Stimulated activated CD4-positive, alpha-beta T cell treated with anti-CD3 and anti-CD28 coated beads, TNF-alpha, amount 100 ng/mL, for 24 hours (primary cell): ENCODE measurements at regions not wholly inside any gene's neighbourhood (a gene's known extent, or its start where the extent isn't known, plus 50 kb on each side); places are given as distances from the start of the nearest gene placed in this dataset.

Source experiments
- DNase-seq, 3 experiments: peaks; one replicate each; pipeline ENCODE4 v3.0.0-alpha.2; 2020; ENCODE audit warnings: low read depth in 3 of 3

DNA sequence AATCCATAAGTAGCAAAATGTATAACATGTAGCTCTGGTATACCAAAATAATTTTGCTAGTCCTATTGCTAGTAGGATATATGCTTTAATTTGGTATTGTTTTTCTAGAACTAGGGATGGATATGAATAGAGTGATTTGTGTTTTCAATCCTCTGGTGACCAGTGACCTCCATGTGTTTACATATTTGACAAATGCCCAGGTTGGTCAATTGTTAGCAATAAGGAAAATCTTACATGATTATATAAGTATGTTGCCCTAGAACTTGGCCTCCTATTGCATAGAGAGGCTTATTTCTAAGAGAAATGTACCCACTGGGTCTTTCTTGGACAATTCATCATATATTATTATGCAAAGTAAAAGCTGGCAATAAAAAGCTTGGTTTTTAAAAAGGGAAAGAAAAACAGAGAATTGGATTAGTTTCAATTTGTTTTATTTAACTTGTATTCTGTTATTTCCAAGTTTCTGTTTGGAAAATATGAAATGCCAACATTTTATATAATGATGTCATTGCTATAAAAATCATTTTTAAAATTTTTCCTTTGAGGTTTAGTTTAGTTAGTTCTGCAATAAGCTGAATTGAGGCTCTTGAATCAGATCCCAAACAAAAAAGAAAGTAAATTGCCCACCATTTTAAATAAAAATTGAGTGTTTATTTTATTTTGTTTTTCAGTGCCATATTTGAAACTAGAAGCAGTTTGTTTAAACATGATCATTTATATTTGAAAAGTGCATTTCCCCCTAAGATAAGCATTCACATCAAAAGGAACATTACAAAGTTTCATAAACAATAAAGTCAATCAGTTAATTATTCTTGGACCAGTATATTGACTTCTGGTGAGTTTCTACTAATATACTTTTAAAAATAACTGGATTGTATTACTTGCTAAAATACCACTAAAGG lies 210.9 kb downstream of the ZC3H11B start:
- no peak for DNase-seq

DNA sequence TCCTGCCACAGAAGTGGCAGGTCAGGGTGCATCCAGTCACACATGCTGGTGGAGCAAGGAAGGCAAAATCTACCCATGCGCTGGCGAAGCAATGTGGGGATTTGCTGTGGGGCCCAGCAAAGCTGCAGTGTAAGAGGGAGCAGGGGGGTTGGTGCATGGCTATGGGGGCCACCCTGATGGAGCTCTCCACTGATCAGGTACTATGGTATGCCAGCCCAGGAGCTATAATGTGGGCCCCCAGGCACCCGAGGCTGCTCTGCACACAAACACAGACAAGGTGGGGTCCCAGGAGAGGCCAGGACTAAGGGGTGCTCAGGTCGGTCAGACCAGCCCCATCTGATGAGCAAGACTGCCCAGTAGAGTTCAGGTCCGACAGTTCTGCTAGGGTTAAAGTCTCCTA lies 213.5 kb downstream of the ZC3H11B start:
- DNase-seq: no peak

DNA sequence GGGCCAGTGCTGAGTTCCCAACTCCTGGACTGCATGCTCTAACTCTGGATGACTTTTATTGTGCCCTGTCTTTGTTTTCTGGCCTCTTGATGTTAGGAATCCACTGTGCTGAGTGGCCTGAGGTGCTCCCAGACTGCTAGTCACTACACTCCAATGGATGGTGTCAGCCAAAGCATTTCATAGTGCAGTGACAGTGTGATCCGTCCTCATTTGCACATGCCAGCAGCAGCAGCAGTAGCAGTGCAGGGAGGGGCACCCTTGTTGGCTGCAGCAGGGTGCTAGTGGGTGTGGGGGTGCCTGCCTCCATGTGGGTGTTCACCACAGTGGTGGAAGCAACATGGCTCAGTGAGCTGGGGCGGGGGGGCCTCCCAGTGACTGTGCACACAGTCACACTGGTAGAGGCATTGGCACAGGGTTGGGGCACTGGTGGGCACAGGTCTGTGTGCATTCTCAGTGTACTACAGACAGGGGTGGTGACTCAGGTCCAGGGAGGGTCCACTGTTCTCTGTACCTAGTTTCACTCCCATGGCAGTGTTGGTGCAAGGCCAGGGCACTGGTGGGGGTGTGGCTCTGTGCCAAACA lies 214.0 kb downstream of the ZC3H11B start:
- DNase-seq: no peak

DNA sequence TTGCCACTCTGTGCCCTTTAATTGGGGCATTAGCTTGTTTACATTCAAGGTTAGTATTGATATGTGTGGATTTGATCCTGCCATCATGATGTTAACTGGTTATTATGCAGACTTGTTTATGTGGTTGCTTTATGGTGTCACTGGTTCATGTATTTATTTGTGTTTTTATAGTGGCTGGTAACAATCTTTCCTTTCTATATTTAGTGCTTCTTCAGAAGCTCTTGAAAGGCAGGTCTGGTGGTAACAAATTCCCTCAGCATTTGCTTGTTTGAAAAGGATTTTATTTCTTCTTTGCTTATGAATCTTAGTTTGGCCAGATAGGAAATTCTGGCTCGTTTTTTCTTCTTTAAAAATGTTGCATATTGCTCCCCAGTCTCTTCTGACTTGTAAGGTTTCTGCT lies 215.4 kb downstream of the ZC3H11B start:
- DNase-seq: no peak

DNA sequence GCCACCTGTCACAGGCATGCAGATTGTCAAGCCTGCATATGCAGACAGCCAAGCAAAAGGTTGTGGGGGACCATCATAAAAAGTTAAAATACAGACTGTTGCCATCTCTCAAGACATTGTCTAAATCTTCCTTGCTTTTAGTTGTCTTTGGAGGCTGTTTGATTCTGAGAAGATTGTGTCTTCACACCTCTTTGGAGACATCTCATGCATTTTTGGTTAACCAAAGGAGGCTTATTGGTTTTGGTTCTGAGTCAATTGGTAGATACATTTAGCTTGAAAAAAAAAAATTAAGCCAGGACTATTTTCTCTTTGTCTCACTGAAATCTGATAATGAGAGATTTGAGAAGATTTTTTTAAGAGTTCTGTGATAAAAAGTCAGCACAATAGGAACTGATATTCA lies 217.6 kb downstream of the LYPLAL1 start:
- DNase-seq: no peak

DNA sequence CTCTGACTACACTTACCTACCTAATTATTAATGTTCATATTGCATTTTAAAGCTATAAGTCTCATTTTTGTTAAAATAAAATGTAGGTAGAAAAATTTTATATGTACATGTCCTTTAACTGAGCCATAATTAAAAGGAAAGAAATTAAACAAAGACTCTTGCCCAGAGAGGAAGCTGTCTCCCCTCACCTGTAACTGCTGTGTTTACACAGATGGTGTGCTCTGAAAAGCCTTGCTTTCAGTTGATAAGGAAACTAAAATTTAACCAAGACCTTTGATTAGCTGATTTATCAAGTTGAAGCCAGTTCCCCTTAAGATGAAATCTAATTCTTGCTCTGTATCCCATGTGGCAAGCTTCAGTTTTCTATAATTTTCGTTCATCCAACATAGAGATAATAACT lies 213.5 kb downstream of the LYPLAL1 start:
- no peak for DNase-seq

DNA sequence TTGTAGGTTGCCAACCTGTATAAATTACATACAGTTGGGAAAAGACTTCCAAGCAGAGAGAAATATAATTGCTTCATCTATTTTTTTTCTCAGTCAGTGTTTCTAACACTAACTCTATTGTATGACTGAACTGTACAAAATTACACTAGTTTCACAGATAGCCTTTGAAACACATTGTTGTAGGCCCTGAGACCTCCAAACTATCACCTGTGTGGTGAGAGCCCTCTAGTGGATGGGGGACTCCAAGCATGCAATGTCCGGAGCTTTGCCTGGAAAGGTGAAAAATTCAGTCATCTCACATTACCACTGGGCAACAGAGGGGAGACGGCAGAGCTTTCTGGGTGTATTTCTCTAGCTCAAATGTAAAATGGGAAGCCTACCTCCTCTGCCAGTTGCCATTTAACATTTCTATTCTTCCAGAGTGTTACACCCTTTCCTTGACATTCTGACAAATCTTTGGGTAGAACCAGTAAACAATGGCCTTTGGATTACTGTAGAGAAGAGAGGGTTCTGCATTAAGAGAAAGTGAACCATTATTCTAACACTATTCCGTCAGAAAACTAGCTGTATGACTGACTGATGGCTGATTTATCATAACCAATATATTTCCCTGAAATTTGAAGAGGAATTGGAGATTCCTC lies 212.2 kb downstream of the LYPLAL1 start:
- DNase-seq: peak in 1 of 3 experiments; percentile 18

DNA sequence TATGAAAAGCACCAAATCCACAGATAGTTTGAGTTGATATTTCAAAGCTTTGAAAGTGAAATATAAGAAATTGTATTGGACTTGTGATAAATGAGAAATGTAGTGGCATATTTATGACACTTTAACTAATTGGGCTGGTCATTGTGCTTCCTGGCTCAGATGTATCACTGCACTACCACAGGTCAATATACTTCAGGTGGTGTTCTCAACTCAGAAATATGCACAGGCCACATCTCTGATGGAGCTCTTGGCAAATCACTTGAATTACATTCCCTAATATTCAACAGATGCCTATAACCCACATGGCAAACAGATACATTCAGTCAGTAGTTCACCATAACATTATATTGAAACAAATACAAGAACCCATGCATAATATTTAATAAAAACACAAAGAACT lies 209.6 kb downstream of the LYPLAL1 start:
- no peak for DNase-seq

DNA sequence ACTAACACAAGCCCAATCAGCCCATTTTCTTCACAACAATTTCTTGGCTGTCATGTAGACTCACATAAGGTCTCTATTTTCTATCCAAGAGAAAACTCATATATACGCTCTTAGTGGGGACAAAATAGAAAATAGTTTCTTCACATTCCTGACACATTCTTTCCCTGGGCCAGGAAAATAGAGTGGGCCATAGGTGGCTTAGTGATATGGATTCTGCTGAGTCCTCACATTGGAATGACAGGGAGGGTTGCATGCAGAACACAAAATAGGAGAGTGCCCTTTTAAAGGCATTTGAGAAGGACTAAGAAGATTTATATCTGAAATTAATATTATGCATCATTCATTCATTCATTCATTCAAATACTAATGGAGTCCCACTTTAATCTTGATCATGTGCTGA lies 207.7 kb downstream of the LYPLAL1 start:
- no peak for DNase-seq

DNA sequence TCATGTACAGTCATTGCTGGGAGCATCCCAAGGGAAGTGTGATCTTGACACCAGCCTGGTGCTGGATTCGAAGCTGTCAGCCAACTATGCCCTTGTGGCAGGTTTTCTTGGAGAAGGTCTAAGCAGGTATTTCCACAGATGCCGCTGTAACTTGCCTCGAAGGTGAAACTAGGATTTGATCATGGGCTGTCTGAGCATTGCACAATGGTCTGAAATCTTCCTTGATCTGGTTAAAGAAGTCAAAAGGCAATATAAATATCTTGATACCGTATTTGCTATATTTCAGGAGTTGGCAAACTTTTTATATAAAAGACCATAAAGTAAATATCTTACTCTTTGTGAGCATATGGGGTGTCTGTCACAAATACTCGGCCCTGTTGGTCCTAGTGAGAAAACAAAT lies 206.8 kb downstream of the LYPLAL1 start:
- no peak for DNase-seq

DNA sequence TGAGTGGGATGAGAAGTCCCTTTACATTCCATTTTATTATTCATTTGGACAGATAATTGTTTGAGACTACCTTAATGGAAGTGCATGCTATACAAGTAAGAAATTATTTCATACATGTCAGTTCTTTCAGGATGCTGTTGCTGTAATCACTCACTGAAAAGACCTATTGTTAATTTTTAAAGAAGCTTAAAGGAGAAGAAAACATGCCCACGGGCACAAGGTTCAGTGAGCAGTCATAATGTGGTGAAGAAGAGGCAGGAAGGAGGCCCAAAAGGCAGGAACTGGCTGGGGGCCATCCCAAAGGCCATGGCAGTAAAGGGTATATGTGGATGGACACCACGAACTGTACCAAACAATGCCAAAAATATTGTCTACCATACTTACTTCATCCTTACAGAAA lies 206.0 kb downstream of the LYPLAL1 start:
- no peak for DNase-seq

DNA sequence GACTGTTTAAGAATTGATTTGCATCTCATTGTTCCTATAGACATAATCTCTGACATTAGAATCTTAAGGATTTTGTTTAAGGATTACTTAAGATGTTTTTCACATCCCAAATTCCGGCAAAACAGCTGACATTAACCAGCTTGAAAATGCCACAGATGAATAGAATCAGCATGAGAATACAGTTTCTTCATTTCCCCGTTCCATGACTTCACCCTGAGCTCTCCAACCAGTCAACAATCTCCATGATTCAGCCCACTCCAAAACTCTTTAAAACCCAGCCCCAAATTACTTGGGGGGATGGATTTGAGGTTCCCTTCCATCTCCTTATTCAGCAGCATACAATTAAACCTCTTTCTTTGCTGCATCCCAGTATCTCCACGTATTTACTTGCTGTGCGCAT lies 201.0 kb downstream of the LYPLAL1 start:
- no peak for DNase-seq

DNA sequence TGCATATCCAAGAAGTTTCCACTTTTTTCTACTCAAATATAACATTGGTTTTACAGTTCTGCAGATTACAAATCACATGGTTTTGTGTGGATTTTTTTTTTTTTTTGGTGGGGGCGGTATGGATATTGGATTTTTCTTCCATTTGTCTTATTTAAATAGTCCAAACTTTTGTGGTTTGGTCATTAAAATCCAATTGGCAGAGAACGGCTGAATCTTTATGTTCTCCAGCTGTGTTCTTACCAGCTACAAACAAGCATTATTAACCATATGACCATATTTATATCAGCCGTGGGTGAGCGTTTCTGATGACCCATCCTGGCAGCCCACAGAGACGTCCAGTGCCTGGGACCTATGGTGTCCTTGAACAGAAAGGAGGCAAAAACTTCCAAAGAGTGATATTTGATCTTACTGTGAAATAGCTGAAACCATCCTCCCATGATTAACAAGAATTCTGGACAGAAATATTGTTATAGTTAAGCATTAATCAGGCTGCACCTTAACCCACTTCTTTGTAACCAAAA lies 200.4 kb downstream of the LYPLAL1 start:
- no peak for DNase-seq

DNA sequence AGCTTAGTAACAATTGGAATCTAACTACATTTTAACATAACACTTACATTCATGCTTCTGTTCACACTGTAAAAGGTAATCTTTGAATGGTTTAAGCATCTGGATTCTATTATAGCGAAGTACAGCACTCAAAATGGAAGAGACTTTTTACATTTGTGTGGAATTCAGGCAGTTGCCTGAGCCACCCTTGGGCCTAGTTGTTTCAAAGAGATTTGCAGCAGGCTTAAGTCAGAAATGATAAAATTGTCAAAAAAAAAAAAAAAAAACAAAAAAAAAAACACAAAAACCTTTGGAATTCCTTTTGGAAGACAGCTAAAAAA lies 199.9 kb downstream of the LYPLAL1 start:
- no peak for DNase-seq

DNA sequence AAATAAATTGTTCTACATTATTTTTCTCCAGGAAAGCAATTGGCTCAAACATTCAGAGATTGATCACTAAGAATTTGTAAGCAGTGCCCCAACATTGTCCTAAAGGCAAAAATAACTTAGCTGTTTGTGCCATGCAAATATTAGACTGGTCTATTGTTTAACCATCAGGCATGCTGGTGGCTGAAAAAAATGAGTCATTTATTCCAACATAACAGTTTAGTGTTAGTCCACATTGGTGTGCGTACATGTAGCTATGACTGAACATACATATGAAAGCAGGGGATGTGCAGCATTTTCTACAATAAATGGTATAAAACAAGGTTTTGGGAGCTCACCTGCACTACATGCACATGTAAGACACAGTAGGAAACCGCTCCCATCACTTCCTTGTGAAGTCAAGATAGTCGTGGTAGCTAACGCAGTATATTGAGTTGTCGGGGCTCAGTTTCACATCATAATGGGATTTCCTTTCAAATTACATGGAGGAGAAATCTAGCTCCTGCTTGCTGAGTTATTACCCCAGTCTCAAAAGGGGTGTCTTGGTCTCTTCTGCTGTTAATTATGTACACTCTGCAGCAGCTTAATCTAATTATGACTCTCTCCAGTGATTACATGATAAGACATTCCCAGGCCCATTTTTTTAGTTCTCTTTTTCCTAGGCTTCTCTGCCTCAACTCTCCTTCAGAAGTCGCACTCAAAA lies 199.4 kb downstream of the LYPLAL1 start:
- DNase-seq: no peak

DNA sequence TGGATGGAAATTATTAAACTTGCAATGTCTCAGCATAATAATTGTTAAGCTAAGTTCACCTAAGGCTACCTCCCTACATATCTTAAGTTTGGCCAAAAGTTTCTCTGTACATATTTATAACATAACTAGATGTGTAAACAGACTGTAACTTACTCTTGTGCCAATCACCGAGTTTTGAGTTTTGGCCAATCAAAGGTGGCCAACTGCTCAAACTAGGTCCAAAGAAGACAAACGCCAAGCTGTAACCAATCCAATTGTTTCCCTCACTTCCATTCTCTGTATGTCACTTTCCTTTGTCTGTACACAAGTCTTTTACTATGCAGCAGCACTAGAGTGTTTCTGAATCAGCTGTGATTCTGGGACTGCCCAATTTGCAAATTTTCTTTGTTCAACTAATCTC lies 197.8 kb downstream of the LYPLAL1 start:
- DNase-seq: no peak

DNA sequence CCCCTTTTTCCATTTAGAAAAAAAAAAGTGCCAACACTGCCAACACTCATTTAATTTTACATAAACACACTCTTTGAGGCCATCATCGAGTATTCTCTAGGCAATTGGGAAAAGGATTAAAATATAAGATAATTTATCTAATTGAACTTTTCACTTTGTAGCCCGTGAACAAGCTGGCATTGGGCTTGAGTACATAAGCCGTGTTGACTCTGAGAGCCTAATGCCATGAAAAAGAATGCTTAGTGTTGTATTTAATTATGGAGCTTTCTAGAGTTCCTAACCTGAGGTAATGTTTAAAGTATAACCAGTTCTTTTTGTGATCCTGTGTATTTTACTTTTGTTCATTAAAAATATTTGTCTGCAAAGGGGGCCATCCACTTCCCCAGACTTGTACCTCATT lies 193.8 kb downstream of the LYPLAL1 start:
- no peak for DNase-seq

DNA sequence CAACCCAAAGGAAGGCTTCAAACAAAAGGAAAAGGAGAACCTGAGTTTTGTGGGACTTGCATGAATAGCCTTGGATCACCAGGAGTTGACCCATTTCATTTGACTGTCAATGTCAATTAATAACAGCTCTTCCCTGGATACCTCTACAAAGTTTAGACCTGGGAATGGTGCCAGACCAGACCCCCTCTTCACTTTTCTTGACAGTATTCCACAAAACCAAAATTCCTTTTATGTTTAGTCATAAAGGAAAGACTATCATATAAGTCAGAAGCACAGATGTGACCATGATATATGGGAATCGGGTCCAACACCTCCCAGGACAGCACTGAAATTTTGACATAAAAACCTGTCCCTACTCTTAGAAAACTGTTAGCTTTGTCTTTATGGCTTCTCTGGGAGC lies 191.8 kb downstream of the LYPLAL1 start:
- no peak for DNase-seq

DNA sequence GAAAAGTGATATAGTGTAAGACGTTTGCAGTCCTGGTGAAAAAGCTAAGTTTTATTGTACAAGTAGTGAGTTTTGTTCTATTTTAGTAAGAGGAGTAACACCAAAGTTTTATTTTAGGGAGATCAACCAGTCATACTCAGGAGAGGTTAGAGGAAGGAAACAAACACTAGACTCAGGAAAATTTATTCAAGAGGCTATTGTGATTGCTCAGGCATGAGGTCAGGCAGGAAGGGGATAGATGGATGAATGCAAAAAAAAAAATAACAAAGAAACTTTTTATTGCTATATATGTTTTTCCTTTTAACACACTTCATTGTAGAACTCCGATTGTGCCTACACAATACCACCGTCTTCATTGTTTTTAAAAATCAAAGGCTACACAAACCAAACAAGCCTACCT lies 189.0 kb downstream of the LYPLAL1 start:
- no peak for DNase-seq

DNA sequence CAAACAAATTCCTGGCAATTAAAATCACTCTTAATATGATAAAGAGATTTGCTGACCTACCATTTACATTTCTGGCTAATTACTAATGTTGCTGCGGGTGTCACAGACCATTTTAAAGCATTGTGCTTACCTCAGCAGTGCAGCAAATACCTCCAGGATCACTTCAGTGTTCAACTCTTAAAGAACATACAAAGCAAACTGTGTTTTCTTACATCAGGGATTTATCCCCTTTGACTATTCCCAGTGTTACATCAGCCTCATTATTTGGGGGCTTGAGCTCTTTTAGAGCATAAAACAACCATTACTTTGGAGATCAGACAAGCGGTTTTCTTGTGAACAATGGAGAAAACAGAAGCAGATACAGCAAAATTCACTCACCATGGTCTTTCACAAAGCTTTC lies 185.4 kb downstream of the LYPLAL1 start:
- DNase-seq: no peak

DNA sequence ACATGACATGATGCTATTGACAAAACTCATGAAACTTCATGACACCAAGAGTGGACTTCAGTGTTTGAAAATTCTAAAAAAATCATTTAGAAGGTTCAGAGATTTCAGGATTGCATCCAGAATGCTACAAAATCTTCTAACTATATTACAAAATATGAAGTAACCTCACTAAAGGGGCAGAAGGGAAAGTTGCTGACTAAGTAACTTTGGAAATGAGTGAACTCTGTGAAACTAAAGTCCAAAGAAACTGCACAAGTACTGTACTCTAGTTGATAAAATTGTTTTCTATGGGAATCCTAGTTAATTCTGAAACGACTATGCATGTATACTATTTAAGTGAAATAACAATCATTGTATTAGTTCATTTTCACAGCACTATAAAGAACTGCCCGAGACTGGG lies 184.4 kb downstream of the LYPLAL1 start:
- DNase-seq: no peak

DNA sequence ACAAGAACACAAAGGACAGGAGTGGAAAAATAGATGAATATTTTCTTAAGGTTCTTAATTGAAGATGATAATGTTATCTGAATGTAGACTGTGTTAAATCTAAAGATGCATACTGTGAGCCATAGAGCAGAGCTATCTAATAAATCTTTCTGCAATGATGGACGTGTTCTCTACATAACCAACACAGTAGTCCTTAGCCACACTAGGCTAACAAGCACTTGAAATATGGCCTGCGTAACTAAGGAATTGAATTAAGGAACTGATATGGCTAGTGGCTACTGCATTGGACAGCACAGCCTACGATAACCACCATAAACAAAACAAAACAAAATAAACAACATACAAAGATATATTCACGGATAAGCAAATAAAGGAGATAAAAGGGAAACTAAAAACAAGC lies 181.3 kb downstream of the LYPLAL1 start:
- DNase-seq: no peak
